ENCODE measurements at regions not wholly inside any gene's neighbourhood (a gene's known extent, or its start where the extent isn't known, plus 50 kb on each side); places are given as distances from the start of the nearest gene placed in this dataset.
"Not testable (repeated sequence)": the region's sequence is repeated elsewhere in the genome, so short reads cannot be mapped to it uniquely, and the experiment has no call there.

DNA sequence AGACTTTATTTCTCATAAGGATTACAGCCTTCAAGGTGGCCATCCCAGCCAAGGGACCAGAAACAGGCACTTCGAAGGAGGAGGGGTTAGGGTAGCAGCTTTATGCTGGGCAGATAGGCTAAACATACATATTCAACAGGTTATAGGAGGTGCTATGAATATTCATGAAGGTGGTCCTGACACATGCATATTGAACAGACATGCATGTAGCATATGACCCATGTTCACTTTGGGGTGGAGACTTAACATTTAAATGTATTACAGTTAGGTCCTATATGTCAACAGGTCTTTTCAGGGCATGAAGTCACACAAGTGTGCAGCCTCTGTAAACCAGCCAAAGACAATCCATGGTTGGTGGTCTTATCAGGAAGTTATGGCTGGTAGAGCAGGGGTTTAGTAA, 133.2 kb downstream of the KCNJ12 start:
- 80% methylated on average over 1 of the region's 1 CpG; no CpG with 5 or more reads in 1 of the 2 experiments for WGBS, 2 experiments (ENCODE audit: extremely low coverage in 1 of 2, insufficient coverage in 1 of 2, insufficient read length in 1 of 2, insufficient replicate concordance in 2 of 2, low coverage in 1 of 2, low lambda C conversion rate in 2 of 2, missing lambda C conversion rate in 1 of 2)
- H3K4ac ChIP-seq (replicated peaks; ENCODE audit: insufficient read length, low read depth, low read length); H3K18ac ChIP-seq (ENCODE audit: extremely low read depth, low read length); POLR2A ChIA-PET (ENCODE audit: partially characterized antibody); DNase-seq (ENCODE audit: low read depth in 1 of 2, low spot score in 2 of 2); H2BK15ac ChIP-seq (ENCODE audit: low read length); H2BK20ac ChIP-seq (ENCODE audit: low read length); H3K79me1 ChIP-seq (ENCODE audit: low read depth, low read length); H3K23ac ChIP-seq (ENCODE audit: insufficient read length); H3K23me2 ChIP-seq (ENCODE audit: low read depth, low read length); H4K91ac ChIP-seq (replicated peaks; ENCODE audit: insufficient read length, low read length); FAIRE-seq; H4K5ac ChIP-seq (ENCODE audit: insufficient read length, low read depth, low read length); H3K9me3 ChIP-seq (ENCODE audit: insufficient read depth in 2 of 2, low read depth in 1 of 2, low read length in 1 of 2); H4K20me1 ChIP-seq (replicated peaks in 1 of 2; ENCODE audit: control insufficient read depth in 1 of 2, insufficient read depth in 2 of 2, low read length in 2 of 2); H3K27ac ChIP-seq (ENCODE audit: low read depth, low read length); H4K8ac ChIP-seq (ENCODE audit: extremely low read depth, insufficient read depth, low read length); H2AK5ac ChIP-seq (ENCODE audit: low read depth, low read length); H3K4me1 ChIP-seq (replicated peaks in 1 of 4; ENCODE audit: control insufficient read depth in 3 of 4, insufficient read depth in 4 of 4, low read length in 3 of 4); H3K56ac ChIP-seq (replicated peaks; ENCODE audit: insufficient read length, low read depth, low read length); H3K36me3 ChIP-seq (ENCODE audit: control insufficient read depth in 2 of 4, insufficient read depth in 4 of 4, low read length in 3 of 4); H2BK120ac ChIP-seq (replicated peaks; ENCODE audit: low read depth, low read length); H3K14ac ChIP-seq (ENCODE audit: insufficient read length); H3K79me2 ChIP-seq (ENCODE audit: control insufficient read depth in 1 of 2, insufficient read depth in 2 of 2, low read length in 2 of 2); H2BK5ac ChIP-seq (ENCODE audit: low read depth, low read length); H3K4me3 ChIP-seq (ENCODE audit: extremely low read depth in 1 of 4, insufficient read depth in 2 of 4, low read depth in 3 of 4, low read length in 4 of 4); H2BK12ac ChIP-seq (ENCODE audit: low read depth, low read length); H3K9ac ChIP-seq (replicated peaks in 1 of 4; ENCODE audit: extremely low read depth in 1 of 4, low read depth in 3 of 4, low read length in 3 of 4); H2AFZ ChIP-seq (ENCODE audit: low read length); H3K4me2 ChIP-seq (ENCODE audit: insufficient read depth in 1 of 2, low read depth in 2 of 2, low read length in 2 of 2): not testable (repeated sequence)
- peaks cover 2 to 20% (median 11%) of the 10 kb centered on the region in 4 experiments for H3K27me3 ChIP-seq (replicated peaks in 1 of 4; ENCODE audit: control insufficient read depth in 3 of 4, extremely low read depth in 1 of 4, insufficient read depth in 3 of 4, low read length in 3 of 4)
- CTCF ChIA-PET (ENCODE audit: partially characterized antibody), result interaction anchor here (0.8 to 1.8 kb wide), 4 partner anchors 9 to 229 kb away, joined by 3 to 6 read pairs (median 4); no protein-coding TSS in a partner anchor
